Stromal cell of bone marrow (primary cell): ENCODE measurements at regions not wholly inside any gene's neighbourhood (a gene's known extent, or its start where the extent isn't known, plus 50 kb on each side); places are given as distances from the start of the nearest gene placed in this dataset.

ENCODE experiments used
- DNase-seq: peaks from one replicate; pipeline ENCODE4 v3.0.0-alpha.2; 2012; ENCODE audit warnings: low read depth

GRCh38 chr1:96292141-96292540 is 429.4 kb upstream of the PTBP2 start:
- no peak for DNase-seq

- DNase-seq, result no peak
Observed at GRCh38 chr1:96296991-96297390, 424.6 kb upstream of the PTBP2 start.

- DNase-seq, result peak; percentile 45
Observed at GRCh38 chr1:96306809-96307560, 414.6 kb upstream of the PTBP2 start.

GRCh38 chr1:96308314-96308713 is 413.3 kb upstream of the PTBP2 start:
- no peak for DNase-seq

- DNase-seq, result peak; percentile 61
Observed at GRCh38 chr1:96309783-96310182, 411.8 kb upstream of the PTBP2 start.

- DNase-seq, result peak; percentile 72
Observed at GRCh38 chr1:96313216-96313615, 408.4 kb upstream of the PTBP2 start.

GRCh38 chr1:96329121-96329520 is 392.5 kb upstream of the PTBP2 start:
- no peak for DNase-seq

- DNase-seq, result no peak
Observed at GRCh38 chr1:96331596-96331995, 390.0 kb upstream of the PTBP2 start.

- no peak for DNase-seq
Observed at GRCh38 chr1:96333522-96334235, 387.9 kb upstream of the PTBP2 start.

GRCh38 chr1:96334236-96334557 is 387.4 kb upstream of the PTBP2 start:
- DNase-seq, result no peak

- no peak for DNase-seq
Observed at GRCh38 chr1:96338622-96339021, 383.0 kb upstream of the PTBP2 start.

GRCh38 chr1:96340686-96341085 is 380.9 kb upstream of the PTBP2 start:
- no peak for DNase-seq

GRCh38 chr1:96346719-96347118 is 374.9 kb upstream of the PTBP2 start:
- no peak for DNase-seq

- DNase-seq, result no peak
Observed at GRCh38 chr1:96349896-96350295, 371.7 kb upstream of the PTBP2 start.

- no peak for DNase-seq
Observed at GRCh38 chr1:96352733-96353132, 368.9 kb upstream of the PTBP2 start.

GRCh38 chr1:96355521-96355920 is 366.1 kb upstream of the PTBP2 start:
- no peak for DNase-seq

- DNase-seq, result no peak
Observed at GRCh38 chr1:96355961-96356360, 365.6 kb upstream of the PTBP2 start.

GRCh38 chr1:96357141-96357765 is 364.3 kb upstream of the PTBP2 start:
- no peak for DNase-seq

GRCh38 chr1:96358057-96358456 is 363.5 kb upstream of the PTBP2 start:
- DNase-seq, result no peak

- no peak for DNase-seq
Observed at GRCh38 chr1:96360036-96360795, 361.4 kb upstream of the PTBP2 start.

- DNase-seq, result no peak
Observed at GRCh38 chr1:96361271-96361856, 360.2 kb upstream of the PTBP2 start.

- DNase-seq, result peak; percentile 52
Observed at GRCh38 chr1:96361961-96362360, 359.6 kb upstream of the PTBP2 start.
